ENCODE measurements at regions not wholly inside any gene's neighbourhood (a gene's known extent, or its start where the extent isn't known, plus 50 kb on each side); places are given as distances from the start of the nearest gene placed in this dataset.

DNA sequence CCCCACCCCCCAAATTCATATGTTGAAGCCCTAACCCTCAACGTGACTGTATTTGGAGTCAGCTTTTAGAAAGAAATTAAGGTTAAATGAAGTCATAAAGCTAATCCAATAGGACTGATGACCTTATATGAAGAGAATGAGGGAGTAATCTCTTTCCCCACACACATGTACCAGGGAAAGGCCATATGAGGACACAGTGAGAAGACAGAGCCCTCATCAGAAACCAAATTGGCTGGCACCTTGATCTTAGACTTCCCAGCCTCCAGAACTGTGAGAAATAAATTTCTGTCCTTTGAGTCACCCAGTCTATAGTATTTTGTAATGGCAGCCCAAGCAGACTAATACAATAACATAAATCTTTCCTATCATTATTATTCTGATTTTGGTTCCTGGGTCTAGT is 194.7 kb upstream of the NANOGP8 start:
- Histone ChIP-seq H3K9me1 (ENCODE audit: insufficient read depth, low read length) (no peaks in the 10 kb centered on the region), H3K27me3 (ENCODE audit: control insufficient read depth, insufficient read depth, low read length) (no peaks in the 10 kb centered on the region), H2AK9ac (replicated peaks; ENCODE audit: low read depth, low read length, poor library complexity) (no peak overlapping the region), H2AK5ac (ENCODE audit: low read depth, low read length) (no peak overlapping the region), H3K27ac (ENCODE audit: insufficient read depth, low read length) (no peak overlapping the region), H3K56ac (ENCODE audit: extremely low read depth, insufficient read depth, low read length) (no peak overlapping the region), H3K9me3 (ENCODE audit: control insufficient read depth, insufficient read depth, low read length) (peaks cover 13% of the 10 kb centered on the region), H2BK5ac (ENCODE audit: low read depth, low read length, poor library complexity, severe bottlenecking) (no peak overlapping the region), H3K9ac (ENCODE audit: low read depth, low read length) (no peak overlapping the region), H3K23ac (ENCODE audit: low read depth, low read length) (no peak overlapping the region), H3K4ac (ENCODE audit: low read depth, low read length) (no peak overlapping the region), H3K4me2 (ENCODE audit: low read depth, low read length) (no peak overlapping the region), H3K4me3 (ENCODE audit: insufficient read depth, low read depth, low read length) (no peak overlapping the region), H3K14ac (replicated peaks; ENCODE audit: low read depth, low read length) (no peak overlapping the region), H2BK120ac (ENCODE audit: low read depth, low read length) (no peak overlapping the region), H3K79me1 (ENCODE audit: low read depth in 1 of 2, low read length in 2 of 2) (no peaks in the 10 kb centered on the region), H3K4me1 (ENCODE audit: control insufficient read depth, insufficient read depth, low read length) (no peaks in the 10 kb centered on the region), H4K8ac (ENCODE audit: low read depth in 2 of 2, low read length in 2 of 2) (no peak overlapping the region), H3K18ac (ENCODE audit: low read depth, low read length) (no peak overlapping the region), H3K36me3 (ENCODE audit: control insufficient read depth, insufficient read depth, low read length) (no peaks in the 10 kb centered on the region), H2AFZ (replicated peaks; ENCODE audit: low read length, poor library complexity) (no peak overlapping the region), H4K20me1 (ENCODE audit: insufficient read depth, low read length) (no peaks in the 10 kb centered on the region), H4K91ac (ENCODE audit: insufficient read depth, low read depth, low read length) (no peak overlapping the region), H2BK20ac (ENCODE audit: low read depth, low read length) (no peak overlapping the region), H2BK15ac (ENCODE audit: low read depth, low read length) (no peak overlapping the region), H4K5ac (ENCODE audit: low read depth, low read length) (no peak overlapping the region)
- no TSS peak for BruUV-seq (replicated peaks)
- ChIA-PET CTCF (no interaction called here), POLR2A (ENCODE audit: unreplicated experiment) (no interaction called here)
- dilution Hi-C loops (cut with HindIII; ENCODE audit: low sequenced_read_pairs, unreplicated experiment): no loop called here
- DNase-seq: peak; percentile 5
- intact Hi-C loops (cut with micrococcal nuclease): loop anchor here (10.0 kb wide), 2 partner anchors 265 to 465 kb away; partner anchors contain the start of gene DPH6
- WGBS, 2 experiments (ENCODE audit: extremely low coverage in 2 of 2, insufficient read length in 1 of 2): no CpG with 5 or more reads among the region's 1 CpG
- TF ChIP-seq RCOR1 (IDR thresholded peaks at IDR 0.05; ENCODE audit: insufficient replicate concordance, low read length) (no peak), POLR2A (IDR thresholded peaks at IDR 0.05; ENCODE audit: low read depth, low read length) (no peak), SMC3 (IDR thresholded peaks at IDR 0.05; ENCODE audit: low read depth, low read length) (no peak), RFX5 (IDR thresholded peaks at IDR 0.05; ENCODE audit: low read depth, low read length) (no peak), RAD21 (IDR thresholded peaks at IDR 0.05; ENCODE audit: low read length) (no peak), MAFK (IDR thresholded peaks at IDR 0.05; ENCODE audit: low read depth, low read length) (no peak), CEBPB (IDR thresholded peaks at IDR 0.05; ENCODE audit: low read depth, low read length) (no peak), CHD1 (IDR thresholded peaks at IDR 0.05; ENCODE audit: low read depth, low read length) (no peak), BHLHE40 (IDR thresholded peaks at IDR 0.05; ENCODE audit: low read depth, low read length) (no peak), NFE2L2 (IDR thresholded peaks at IDR 0.05; ENCODE audit: low read depth, low read length) (no peak)
- TF ChIP-seq, protein P1, sequence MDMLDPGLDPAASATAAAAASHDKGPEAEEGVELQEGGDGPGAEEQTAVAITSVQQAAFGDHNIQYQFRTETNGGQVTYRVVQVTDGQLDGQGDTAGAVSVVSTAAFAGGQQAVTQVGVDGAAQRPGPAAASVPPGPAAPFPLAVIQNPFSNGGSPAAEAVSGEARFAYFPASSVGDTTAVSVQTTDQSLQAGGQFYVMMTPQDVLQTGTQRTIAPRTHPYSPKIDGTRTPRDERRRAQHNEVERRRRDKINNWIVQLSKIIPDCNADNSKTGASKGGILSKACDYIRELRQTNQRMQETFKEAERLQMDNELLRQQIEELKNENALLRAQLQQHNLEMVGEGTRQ (IDR thresholded peaks at IDR 0.05; ENCODE audit: low read depth, low read length): no peak
- TF ChIP-seq, protein P2, sequence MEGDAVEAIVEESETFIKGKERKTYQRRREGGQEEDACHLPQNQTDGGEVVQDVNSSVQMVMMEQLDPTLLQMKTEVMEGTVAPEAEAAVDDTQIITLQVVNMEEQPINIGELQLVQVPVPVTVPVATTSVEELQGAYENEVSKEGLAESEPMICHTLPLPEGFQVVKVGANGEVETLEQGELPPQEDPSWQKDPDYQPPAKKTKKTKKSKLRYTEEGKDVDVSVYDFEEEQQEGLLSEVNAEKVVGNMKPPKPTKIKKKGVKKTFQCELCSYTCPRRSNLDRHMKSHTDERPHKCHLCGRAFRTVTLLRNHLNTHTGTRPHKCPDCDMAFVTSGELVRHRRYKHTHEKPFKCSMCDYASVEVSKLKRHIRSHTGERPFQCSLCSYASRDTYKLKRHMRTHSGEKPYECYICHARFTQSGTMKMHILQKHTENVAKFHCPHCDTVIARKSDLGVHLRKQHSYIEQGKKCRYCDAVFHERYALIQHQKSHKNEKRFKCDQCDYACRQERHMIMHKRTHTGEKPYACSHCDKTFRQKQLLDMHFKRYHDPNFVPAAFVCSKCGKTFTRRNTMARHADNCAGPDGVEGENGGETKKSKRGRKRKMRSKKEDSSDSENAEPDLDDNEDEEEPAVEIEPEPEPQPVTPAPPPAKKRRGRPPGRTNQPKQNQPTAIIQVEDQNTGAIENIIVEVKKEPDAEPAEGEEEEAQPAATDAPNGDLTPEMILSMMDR (conservative IDR thresholded peaks at IDR 0.05; ENCODE audit: low read depth, low read length): no peak
- in situ Hi-C loops (cut with MboI; ENCODE audit: low sequenced_read_pairs): loop anchor here (10.0 to 25.0 kb wide), 2 partner anchors 205 to 1857 kb away; no protein-coding TSS in a partner anchor
- no peak for ATAC-seq (ENCODE audit: low read depth)
